NCI-H2081 (cell line): ENCODE measurements at regions not wholly inside any gene's neighbourhood (a gene's known extent, or its start where the extent isn't known, plus 50 kb on each side); places are given as distances from the start of the nearest gene placed in this dataset.

Experiments
- DNase-seq, 2 experiments: peaks; one replicate each; lab custom pipeline; 2025; lab: John Stamatoyannopoulos, UW

DNA sequence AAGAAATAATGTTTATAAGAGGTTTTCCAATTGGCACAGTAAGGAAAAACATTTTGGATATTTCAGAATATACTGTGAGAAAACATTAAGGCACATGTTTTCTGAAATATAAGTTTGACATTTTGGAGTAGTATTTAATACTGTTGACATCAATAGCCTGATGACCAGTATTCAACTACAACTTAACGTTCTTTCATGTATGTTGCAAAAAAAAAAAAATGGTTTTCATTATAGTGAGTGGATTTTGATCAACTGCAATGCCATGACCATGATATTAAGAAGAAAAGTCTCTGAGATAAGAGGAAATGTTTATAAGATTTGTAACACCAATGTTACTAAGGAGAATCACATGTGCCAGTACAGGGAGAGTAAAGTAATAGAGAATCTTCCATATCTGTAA, 252.8 kb upstream of the RORA start:
- DNase-seq: no peak

DNA sequence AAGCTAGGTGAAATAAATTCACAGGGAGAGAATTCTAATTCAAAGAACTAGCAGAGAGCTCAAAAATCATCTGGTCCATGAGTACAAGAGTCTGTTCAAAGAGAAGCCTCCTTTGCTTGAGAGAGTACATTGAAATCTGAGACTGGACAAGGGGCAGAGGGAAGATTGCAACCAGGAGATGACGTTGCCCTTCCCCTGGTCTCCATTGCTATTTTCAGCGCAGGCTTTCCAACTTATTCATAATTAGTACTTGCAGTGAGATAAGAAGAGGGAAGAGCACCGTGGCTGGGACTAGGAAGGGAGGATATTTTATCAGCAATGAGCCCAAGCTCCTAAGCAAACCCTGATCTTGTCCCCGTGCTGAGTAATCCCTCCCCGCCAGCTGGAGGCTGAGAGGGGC, 251.8 kb upstream of the RORA start:
- no peak for DNase-seq

DNA sequence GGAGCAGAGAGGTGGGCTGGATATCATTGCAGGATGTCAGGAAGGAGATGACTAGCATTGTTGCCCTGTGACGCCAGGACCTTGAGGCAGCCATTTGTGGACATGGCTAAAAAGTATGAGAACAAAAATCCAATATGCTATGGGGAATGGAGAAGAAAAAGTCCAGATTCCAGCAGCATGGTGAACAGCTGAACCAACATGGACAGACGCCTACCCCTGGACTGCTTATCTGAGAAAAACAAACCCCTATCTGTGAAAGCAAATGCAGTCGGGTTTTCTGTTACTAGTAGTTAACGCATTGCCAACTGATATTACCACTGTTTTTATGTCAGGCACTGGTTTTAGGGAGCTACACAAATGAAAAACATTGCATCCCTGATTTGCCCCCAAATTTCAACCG, 251.2 kb upstream of the RORA start:
- DNase-seq: no peak

DNA sequence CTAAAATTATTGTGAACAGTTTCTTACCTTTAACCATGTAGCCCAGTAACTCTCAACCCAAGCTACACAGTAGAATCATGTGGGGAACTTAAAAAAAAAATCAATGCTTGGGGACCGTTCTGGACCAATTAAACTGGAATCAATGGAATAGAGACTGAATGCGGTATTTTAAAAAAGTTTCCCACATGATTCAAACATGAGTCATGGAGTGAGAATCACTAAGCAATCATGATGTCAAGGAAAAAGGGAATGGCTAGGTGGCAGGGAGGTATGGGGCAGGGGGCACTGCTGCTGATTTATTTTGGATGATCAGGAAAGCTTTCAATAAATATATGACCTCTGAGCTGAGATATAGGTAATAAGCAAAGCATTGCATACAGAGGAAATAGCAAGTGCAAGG, 250.5 kb upstream of the RORA start:
- DNase-seq: no peak

DNA sequence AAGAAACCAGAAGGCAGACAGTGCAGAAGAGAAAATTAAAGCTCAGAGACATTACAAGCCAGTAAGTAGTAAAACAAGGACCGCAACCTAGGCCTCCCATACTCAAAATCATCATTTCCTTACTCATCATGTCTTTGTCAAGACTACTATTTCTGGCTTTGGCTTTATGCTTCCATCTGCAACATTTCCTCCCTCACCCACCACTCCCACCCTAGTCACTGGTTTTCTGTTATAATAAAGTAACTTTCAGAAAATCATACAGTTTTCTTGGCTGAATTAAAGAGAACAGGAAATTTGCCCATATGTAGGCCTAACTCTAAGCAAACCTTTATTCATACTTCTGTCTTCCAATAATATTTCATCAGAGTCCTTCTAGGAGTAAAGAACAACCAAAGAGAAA, 247.6 kb upstream of the RORA start:
- no peak for DNase-seq

DNA sequence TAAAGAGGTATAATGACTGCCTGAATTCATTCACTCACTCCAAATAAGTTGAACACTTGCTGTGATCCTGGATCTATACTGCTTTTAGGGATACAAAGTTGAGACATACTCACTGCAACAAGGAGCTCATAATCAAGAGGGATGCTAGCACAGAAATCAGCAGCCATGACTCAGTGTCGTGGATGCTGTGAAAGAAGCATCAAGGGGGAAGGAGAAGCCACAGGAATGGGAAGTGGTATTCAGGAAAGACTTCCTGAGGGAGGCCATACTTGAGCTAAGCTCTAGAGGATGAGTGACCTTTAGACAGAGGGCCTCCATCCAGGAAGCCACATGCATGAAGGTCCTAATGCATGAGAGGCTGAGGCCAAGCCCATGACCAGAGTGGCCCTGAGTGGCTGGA, 245.7 kb upstream of the RORA start:
- no peak for DNase-seq

DNA sequence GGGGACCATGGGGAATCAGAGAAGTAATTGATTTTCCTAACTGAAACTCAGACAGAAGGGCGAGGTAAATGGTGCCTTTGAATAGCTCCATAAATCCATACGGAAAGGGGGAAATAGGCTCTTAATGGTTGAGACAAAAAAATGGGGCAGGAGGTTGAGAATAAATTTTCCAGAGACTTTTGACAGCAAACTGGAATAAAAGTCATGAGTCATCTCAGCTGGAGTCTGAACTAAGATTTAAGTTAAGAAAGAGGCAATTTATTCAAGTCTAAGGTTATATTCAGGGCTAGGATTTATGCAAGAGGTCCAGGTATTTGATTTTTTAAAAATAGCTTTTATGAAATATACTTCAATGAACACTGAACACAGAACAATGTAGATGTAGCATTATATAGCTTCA, 238.7 kb upstream of the RORA start:
- no peak for DNase-seq

DNA sequence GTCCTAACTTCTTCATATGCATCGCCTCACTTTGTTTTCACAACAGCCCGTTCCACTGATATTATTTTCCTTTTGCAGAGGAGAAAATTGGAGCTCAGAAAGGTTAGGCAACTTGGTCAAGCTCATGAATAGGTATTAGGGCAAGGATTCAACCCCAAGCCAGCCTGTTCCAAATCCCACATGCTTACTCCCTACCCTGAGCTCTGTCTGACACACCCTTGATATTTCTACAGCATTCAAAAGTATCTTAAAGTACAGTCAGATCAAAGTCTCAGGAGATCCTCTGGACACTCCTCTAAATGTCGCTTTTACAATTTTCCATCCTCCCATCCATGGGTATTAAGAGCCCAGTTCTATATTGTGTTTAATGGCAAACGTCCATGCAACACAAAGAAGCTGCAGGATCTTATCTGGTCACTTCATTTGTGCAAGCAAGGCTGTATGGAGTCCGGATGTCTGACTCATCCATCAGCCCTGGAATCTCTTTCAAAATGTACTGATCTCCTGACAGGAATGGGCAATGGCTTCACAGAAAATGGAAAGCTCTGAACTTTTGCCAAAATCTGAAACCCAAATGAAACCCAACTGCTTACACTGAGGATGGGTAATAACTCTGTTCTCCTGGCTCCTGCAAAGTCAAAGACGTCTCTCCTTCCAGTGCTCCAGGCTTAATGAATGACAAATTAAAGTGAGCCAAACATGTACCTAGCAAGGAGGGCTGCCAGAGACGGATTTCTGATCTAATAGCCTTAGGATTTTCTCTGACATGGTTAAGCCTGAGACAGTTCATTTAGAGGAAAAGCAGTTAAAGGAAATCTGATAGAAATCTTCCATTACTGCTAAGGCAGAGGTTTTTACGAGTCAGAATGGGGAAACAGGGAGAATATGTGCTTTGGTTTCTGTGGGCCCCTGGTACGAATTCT, 230.9 kb upstream of the RORA start:
- DNase-seq: no peak

DNA sequence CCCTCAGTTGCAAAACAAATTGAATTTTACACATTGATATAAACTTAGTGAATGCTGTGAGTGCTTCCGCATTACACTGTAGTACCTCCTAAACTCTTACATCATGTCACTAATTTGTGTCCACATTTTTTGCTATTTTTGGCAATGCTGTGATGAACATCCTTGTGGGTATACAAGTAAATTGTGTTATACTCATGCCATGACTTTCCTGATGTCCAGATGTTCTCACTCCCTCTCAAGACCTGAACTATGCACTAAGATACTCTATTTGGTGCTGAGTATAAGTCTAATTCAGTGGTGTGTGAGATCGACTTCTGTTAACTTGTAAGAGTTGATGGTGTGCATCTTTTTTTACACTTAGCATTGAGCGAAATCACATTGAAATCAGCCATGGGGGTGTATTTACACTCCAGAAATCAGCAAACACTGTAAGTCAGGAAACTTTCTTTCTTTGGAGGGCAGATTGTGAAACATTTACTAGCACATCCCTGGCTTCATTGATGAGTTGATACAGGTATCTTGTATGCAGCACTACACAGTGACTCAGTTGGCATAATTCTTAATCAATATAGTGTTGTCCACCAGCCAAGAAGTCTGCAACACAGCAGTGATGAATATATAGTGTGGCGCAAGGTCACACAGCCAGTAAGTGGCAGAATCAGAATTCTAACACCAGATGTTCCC, 228.1 kb upstream of the RORA start:
- DNase-seq: no peak

DNA sequence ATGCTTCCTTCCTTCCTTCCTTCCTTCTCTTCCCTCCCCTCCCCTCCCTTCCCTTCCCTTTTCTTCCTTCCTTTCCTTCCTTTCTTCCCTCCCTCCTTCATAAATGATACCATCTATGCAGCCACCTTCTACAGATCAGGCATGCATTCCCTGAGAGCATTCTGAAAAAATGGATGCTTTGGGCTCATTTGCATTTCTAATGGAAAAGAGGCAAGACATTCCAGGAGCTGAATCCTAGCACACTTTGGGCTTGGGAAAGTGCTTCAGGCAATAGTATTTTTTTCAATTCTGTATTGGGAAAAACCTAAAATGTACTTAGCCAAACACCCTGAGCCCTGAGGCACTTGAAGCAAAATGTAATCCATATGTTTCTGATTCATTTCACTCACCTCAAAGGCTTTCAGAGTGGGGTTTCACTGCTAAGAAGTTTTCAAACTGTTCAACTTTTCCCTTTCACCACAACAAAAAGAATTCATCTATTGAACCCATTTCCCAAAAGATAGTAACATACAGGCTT, 220.1 kb upstream of the RORA start:
- DNase-seq: no peak

DNA sequence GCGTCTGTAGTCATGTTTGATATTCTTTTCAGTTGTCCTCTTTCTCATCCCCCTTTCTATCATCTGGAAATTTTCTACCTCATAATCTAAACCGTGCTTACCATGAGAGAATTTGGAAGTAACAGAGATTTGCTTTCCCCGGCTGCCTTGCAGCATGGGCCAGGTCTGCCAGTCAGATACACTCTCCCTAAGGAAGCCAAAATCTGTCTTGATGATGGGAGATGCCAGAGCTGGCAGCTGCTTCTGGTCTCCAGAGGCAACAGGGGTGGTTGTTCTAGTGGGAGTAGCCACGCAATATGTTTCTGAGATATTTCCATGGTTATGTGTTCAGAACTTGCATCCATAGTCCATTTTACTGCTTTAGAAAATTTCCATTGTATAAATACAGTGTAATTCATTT, 218.9 kb upstream of the RORA start:
- DNase-seq: no peak

DNA sequence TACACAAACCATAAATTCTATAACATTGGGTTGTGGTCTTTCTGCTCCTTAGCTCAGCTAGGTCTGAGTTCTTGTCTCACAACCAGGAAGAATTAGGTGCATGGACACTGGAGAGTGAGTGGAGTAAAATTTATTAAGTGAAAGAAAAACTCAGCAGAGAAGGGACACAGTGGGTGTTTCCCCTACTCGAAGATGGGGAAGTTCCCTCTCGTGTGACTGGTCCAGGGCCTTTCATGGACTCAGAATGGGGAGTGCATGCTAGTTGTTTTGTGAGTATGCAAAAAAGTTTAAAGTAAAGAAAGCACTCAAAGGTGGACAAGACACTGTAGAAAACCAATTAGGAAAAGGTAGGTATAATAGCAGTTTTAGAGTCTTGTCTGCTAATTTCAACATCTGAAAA, 215.5 kb upstream of the RORA start:
- no peak for DNase-seq

DNA sequence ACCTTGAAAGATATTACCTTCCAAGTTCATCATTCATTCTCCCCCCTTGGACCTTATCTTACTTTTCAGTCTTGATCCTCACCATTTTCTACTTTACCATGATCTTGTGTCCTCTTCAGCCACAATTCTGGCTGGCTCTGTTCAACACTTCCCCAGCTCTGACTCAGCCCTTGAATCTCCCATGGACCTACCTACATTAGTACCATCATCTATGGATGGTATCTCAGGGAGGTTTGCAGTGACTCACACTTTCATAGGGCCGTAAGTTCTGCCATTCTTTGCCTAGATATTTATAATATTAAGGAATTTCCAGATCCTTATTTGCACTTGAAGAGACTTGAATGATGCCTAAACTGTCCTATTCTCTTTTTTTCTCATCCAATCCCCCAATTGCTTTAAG, 213.7 kb upstream of the RORA start:
- no peak for DNase-seq

DNA sequence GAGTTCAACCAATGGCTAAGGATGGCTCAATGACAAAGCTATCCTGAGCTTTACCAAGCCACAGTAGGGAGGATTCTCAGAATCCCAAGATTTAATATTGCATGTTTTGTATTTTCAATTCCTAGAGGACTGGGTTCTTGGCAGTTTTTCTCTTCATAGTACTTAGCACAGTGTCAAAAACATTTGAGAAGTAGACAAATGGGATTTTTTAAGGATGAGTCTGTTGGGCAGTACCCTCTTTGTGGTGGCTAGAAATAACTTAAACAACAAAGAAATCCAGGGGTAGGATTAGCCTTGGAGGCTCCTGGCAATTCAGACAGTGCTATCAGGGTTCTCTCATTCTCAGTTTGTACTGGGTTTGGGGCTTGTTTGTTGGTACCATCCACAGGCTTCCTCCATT, 212.8 kb upstream of the RORA start:
- DNase-seq: no peak

DNA sequence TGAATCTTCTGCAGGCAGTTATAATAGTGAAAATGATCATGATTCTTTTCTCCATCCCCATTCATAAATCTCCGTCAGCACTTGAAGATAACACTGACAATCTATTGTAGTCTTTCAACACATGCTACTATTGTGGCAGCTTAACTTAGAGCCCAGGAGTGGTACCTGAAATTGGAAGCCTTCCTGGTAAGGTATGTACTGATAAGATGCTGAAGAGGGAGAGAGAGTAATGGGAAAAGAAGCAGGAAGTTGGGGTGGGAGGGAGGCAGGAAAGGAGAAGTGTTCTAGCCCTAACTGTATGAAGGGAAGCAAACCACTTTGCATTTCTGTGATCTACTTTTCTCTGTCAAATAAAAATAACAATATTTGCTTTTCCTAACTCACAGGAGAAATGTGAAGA, 197.4 kb upstream of the RORA start:
- no peak for DNase-seq

DNA sequence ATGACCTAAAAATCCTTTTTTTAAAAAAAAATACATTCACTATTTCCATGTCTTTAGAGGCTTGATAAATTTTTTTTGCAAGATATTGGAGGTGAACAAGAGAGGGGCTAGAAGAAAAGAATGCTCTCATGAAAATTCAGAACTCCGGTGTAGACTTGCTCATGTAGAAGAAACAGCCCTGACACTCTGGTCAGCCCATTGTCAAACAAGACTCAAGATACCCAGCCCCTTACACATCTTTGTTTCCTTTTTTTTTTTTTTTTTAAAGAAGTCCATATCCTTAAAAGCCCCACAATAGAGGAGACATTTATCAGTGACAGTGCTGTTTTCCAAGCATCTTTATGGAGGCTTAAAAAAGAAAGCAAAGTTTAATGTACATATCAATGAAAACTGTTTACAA, 196.8 kb upstream of the RORA start:
- no peak for DNase-seq

DNA sequence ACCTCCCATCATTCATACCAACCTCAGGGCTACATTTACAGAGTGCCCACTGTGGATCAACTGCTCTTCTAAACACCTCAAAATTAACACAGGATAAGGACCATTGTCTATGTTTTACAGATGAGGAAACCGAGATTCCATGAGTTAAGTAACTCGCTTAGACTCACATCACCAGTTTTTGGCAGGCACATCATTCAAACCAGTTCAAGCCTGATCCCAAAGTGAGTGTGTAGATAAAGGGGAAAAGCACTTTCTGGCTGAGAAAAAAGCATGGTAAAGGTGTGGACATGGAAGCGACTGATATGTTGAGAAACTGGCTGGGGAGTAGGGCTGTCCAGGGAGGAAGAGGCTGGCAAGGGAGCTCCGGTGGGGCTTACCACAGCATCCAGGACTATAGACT, 193.7 kb upstream of the RORA start:
- DNase-seq: no peak

DNA sequence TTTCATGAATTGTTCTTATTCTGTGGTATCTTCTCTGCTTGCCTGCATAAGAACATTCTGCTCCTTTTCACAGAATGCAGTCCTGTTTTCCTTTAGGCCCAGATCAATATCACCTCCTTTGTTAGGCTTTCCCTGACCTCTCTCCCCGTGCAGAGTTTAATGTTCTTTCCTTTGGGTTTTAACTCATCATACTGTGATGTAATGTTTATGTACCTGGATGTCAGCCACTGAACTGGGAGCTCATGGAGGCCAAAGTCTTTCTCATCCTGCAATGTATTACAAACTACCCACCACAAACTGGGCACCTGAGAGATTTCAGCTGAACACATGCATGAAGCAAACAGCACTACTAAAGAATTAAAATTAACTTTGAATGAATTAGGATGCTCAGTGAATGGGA, 192.8 kb upstream of the RORA start:
- DNase-seq: no peak

DNA sequence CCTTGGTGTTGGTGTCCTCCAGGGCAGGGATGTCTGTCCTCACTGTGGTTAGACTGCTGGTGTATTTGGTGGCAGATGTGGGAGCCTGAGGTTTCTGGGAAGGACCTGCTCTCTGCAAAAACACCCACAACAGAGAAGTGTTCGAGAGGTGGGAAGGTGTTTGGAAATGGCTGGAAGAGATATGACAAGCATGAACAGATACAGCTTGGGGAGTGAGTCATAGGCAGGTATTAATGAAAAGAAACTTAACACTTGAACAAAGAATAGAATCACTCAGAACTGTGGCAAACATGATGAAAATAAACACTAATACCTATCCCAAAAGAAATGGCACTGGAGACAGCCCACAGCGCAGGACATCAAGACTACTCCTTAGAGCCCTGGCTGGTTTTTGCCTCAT, 192.4 kb upstream of the RORA start:
- no peak for DNase-seq

DNA sequence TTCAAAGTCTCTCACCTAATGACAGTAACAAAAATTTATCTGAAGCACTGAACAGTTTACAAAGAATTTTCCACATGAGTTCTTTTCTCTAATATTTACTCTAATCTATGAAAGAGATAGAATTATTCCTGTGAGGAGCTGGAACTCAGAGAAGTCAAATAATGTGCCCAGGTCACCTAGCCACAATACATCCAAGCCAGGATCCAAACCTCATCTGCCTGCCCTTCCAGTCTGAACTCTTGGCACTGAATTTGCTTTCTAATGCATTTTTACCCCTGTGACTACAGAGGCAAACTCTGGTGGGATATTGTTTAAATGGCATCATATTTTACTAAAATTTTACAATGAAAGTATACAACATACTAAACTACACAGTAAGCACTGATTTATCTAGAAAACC, 191.4 kb upstream of the RORA start:
- no peak for DNase-seq

DNA sequence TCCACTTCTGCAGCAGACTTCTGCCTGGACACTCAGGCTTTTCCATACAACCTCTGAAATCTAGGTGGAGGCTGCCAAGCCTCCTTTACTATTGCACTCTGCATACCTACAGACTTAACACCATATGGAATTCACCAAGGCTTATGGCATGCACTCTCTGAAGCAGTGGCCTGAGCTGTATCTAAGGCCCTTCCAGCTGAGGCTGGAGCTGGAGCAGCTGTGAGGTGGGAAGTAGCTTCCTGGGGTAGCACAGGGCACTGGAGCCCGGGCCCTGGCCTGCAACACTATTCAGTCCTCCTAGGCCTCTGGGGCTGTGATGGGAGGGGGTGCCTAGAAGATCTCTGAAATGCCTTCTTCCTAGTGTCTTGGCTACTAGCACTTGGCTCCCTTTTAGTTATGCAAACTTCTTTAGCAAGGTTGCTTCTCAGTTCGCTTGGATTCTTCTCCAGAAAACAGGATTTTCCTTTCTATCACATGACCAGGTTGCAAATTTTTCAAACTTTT, 186.6 kb upstream of the RORA start:
- DNase-seq: no peak

DNA sequence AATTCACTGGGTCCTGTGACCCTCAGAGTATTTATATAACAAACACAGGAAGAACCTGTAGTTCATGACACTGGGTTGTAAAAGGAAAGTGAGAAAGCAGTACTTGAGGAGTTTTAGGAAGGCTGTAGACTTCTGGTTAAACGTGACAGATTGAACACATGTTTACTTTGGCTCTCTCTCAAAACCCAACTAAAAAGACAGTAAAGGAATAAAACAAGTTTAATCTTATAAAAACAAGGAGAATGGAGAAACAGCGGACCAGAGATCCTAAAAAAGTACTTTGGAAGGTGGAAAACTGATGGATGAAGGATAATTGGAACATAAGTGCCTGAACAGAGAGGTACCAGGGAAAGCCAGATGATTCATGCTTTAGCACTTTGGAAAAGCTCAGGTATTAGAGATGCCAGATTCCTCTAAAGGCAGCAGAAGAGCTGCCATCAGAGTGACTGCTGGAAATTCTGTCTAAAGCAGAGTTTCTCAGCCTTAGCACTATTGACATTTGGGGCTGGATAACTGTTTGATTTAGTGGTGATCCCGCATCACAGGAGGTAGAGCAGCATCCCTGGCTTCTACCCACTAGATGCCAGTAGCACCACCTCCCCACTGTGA, 182.9 kb upstream of the RORA start:
- DNase-seq: no peak

DNA sequence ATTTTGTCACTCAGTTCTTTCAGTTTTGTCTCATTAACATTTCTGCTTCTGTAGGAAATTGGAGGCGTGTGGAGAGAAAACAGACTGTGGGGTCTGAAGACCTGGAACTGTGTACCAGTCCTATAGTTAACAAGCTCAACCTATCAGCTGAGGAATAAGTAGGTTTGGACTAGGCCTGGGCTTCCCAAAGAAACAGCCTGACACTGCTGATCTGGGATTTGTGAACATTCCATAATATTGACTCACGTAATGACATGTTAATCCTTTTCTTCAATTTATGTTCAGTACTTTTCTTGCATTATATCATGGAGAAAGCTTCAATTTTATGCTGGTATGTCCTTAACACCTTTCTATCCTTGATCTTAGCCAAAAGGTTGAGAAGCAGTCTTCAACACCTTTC, 181.6 kb upstream of the RORA start:
- no peak for DNase-seq
